Lower lobe of right lung (tissue), 2 donors: ENCODE measurements at regions not wholly inside any gene's neighbourhood (a gene's known extent, or its start where the extent isn't known, plus 50 kb on each side); places are given as distances from the start of the nearest gene placed in this dataset.

Experiments
- ATAC-seq, 2 donors: fragments of 200-7000 bp; cut with Tn5 transposase; one replicate each; pipeline ENCODE4 v1.9.1; 2020 to 2022; ENCODE audit warnings: mild to moderate bottlenecking in 2 of 2, moderate library complexity in 2 of 2
- DNase-seq: peaks from one replicate; pipeline ENCODE4 v3.0.0-alpha.2; 2020
- H3K27ac ChIP-seq: fragments of 200-600 bp; one replicate; pipeline ENCODE4 v1.8.0; 2022
- H3K27me3 ChIP-seq: fragments of 200-600 bp; one replicate; pipeline ENCODE4 v1.8.0; 2022; ENCODE audit warnings: low read depth
- H3K36me3 ChIP-seq: fragments of 200-600 bp; one replicate; pipeline ENCODE4 v1.8.0; 2022; ENCODE audit warnings: mild to moderate bottlenecking
- H3K4me1 ChIP-seq: fragments of 200-600 bp; one replicate; pipeline ENCODE4 v1.8.0; 2022
- H3K4me3 ChIP-seq: fragments of 200-600 bp; one replicate; pipeline ENCODE4 v1.8.0; 2022; ENCODE audit warnings: mild to moderate bottlenecking
- H3K9me3 ChIP-seq: fragments of 200-600 bp; one replicate; pipeline ENCODE4 v1.8.0; 2022
- intact Hi-C: fragments of 100-400 bp; cut with DNase I; formaldehyde crosslinking; loops from one replicate; pipeline ENCODE4 v1.11.0; 2022
- TF ChIP-seq, protein P1 (sequence below): fragments of 200-600 bp; IDR thresholded peaks from one replicate; pipeline ENCODE4 v1.8.0; 2022; ENCODE audit warnings: antibody characterized with exemption, mild to moderate bottlenecking
- donor health status: DM: no; HTN: yes; CAD: no; lungs with severe emphysema.

DNA sequence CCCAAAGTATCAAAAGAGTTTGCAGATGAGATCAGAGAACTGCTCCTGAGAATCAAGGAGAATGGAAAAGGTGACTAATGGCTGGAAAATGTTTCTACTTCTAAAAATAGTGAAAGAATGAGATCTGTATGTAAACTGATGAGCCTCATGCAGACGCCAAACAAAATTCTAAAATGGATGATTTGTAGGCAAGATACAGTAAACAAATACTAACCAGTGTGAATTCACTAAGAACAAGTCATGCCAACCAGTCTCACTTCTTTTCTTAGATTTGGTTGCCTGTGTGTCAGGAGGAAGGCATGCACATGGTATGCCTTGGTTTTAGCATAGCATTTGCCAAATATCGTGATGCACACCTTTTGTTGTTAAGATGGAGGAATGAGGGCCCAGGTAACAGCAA is 94.9 kb upstream of the PIK3CG start:
- Histone ChIP-seq H3K27ac (no peak overlapping the region), H3K9me3 (no peaks in the 10 kb centered on the region), H3K27me3 (no peaks in the 10 kb centered on the region), H3K4me1 (peaks cover 12% of the 10 kb centered on the region), H3K36me3 (no peaks in the 10 kb centered on the region), H3K4me3 (no peak overlapping the region)
- intact Hi-C loops, result no loop called here
- TF ChIP-seq, protein P1, sequence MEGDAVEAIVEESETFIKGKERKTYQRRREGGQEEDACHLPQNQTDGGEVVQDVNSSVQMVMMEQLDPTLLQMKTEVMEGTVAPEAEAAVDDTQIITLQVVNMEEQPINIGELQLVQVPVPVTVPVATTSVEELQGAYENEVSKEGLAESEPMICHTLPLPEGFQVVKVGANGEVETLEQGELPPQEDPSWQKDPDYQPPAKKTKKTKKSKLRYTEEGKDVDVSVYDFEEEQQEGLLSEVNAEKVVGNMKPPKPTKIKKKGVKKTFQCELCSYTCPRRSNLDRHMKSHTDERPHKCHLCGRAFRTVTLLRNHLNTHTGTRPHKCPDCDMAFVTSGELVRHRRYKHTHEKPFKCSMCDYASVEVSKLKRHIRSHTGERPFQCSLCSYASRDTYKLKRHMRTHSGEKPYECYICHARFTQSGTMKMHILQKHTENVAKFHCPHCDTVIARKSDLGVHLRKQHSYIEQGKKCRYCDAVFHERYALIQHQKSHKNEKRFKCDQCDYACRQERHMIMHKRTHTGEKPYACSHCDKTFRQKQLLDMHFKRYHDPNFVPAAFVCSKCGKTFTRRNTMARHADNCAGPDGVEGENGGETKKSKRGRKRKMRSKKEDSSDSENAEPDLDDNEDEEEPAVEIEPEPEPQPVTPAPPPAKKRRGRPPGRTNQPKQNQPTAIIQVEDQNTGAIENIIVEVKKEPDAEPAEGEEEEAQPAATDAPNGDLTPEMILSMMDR, result no peak
- ATAC-seq (no peak), DNase-seq (no peak)

DNA sequence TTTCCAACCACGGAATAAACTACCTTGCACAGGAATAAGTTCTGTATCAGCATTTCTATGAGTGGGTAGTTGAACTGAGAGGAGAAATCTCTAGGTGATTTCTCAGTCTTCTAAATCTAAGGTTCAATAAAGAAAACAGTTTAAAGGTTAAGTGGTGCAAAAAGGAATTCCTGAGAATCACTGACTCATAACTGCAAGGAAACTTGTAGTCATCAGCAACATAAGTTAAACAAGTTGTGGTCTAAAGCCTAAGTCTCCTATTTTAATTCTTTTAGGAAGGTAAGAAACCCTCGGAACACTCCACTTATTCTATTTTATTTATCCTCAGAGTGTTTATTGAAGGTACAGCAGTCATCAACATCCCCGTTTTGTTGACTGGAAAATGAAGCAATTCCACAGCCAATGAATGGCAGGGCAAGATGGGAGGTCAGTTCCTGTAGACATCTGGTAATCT is 92.4 kb upstream of the PIK3CG start:
- DNase-seq (no peak), ATAC-seq (no peak)
- TF ChIP-seq, protein P1, result no peak
- no peak overlapping the region for H3K27ac ChIP-seq
- H3K4me1 ChIP-seq, result peaks cover 9% of the 10 kb centered on the region
- no peaks in the 10 kb centered on the region for H3K9me3 ChIP-seq
- H3K36me3 ChIP-seq, result no peaks in the 10 kb centered on the region
- no peaks in the 10 kb centered on the region for H3K27me3 ChIP-seq
- intact Hi-C loops, result no loop called here
- H3K4me3 ChIP-seq, result no peak overlapping the region

DNA sequence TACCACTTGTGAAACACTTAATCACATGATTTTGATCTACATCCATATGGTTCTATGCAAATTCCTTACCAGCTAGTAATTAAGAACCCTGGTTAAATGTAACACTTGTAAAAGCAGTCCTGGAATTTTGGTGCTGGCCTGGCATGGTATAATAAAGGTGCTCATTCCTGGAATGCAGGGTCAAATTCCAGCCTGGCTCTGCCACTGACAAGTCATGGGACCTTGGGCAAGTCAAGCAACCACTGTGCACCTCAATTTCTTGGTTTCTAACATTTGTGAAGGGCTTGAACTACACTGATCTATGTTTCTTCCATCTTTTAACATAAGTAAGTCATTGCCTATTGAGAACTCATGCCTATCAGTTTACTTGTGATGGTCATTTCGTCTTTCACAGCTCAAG is 91.9 kb upstream of the PIK3CG start:
- TF ChIP-seq, protein P1, result no peak
- no peak for ATAC-seq
- Histone ChIP-seq H3K27me3 (no peaks in the 10 kb centered on the region), H3K4me1 (peaks cover 3% of the 10 kb centered on the region), H3K9me3 (no peaks in the 10 kb centered on the region), H3K27ac (no peak overlapping the region), H3K36me3 (no peaks in the 10 kb centered on the region), H3K4me3 (no peak overlapping the region)
- no peak for DNase-seq
- intact Hi-C loops, result no loop called here

DNA sequence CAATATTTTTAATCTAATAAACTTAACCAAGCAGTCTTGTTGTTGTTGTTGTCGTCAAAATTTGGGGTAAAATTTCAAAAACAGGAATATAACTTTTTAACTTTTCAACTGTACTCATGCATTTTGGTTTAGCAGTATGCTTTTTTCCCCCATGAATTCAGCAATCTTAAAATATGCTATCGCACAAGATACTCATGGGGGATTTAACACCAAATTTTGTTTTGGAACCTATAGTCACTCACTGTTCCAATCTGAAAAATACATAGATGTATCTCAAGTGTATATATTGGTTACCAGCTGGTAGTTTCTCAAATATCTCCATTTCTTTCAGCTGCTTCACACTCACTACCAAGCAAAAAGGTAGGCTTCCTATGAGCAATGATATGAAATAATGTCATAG is 91.4 kb upstream of the PIK3CG start:
- no peaks in the 10 kb centered on the region for H3K4me1 ChIP-seq
- H3K27ac ChIP-seq, result no peak overlapping the region
- ATAC-seq, result no peak

DNA sequence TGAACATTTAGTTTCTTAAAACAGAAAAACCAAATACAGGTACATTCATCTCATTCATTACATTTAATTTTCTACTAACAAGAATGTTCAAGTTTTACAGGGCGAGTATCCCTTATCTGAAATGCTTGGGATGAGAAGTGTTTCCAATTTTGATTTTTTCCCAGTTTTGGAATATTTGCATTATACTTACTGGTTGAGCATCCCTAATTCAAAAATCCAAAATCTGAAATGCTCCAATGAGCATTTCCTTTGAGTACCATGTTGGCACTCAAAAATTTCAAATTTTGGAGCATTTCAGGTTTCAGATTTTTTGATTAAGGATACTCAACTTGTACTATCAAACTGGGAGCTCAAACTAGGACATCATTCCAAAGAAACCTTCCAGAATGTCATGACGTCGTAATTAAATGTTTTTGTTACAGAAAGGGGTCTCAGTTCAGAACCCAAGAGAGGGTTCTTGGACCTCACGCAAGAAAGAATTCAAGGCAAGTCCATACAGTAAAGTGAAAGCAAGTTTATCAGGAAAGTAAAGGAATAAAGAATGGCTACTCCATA is 90.8 kb upstream of the PIK3CG start:
- no peak for ATAC-seq
- H3K36me3 ChIP-seq, result no peaks in the 10 kb centered on the region
- no peak overlapping the region for H3K4me3 ChIP-seq
- no peak overlapping the region for H3K27ac ChIP-seq
- TF ChIP-seq, protein P1, result no peak
- intact Hi-C loops, result no loop called here
- H3K9me3 ChIP-seq, result no peaks in the 10 kb centered on the region
- no peaks in the 10 kb centered on the region for H3K4me1 ChIP-seq
- H3K27me3 ChIP-seq, result no peaks in the 10 kb centered on the region
- no peak for DNase-seq

More for the DNA sequence above, 91.4 kb upstream of the PIK3CG start:
- Histone ChIP-seq H3K4me3 (no peak overlapping the region), H3K36me3 (no peaks in the 10 kb centered on the region), H3K9me3 (no peaks in the 10 kb centered on the region), H3K27me3 (no peaks in the 10 kb centered on the region)
- DNase-seq, result no peak
- intact Hi-C loops, result no loop called here
- TF ChIP-seq, protein P1, result no peak
